CD14-positive monocyte (primary cell): ENCODE measurements at regions not wholly inside any gene's neighbourhood (a gene's known extent, or its start where the extent isn't known, plus 50 kb on each side); places are given as distances from the start of the nearest gene placed in this dataset.

Source experiments
- DNase-seq, 3 donors: peaks; one replicate each; pipeline ENCODE4 v3.0.0-alpha.2; 2011 to 2022
- H2AFZ ChIP-seq: 2 replicates; pipeline ENCODE4 v1.6.0; 2012; ENCODE audit warnings: mild to moderate bottlenecking, low read depth, low read length, inconsistent platforms; ENCODE audit not compliant: insufficient read depth, poor library complexity, severe bottlenecking
- H3K27ac ChIP-seq, 2 donors: 1 replicate in 1 of 2; 2 replicates in 1 of 2; pipeline ENCODE4 v1.5.1; 2012 to 2013; ENCODE audit warnings: low read length in 2 of 2, control low read depth in 1 of 2, inconsistent platforms in 1 of 2, low read depth in 1 of 2, mild to moderate bottlenecking in 1 of 2
- H3K27me3 ChIP-seq, 2 donors: one replicate each; pipeline versions ENCODE4 v1.6.0 to v1.6.1; 2011 to 2013; ENCODE audit warnings: low read length in 2 of 2; ENCODE audit not compliant: control insufficient read depth in 2 of 2, insufficient read depth in 2 of 2
- H3K36me3 ChIP-seq, 2 donors: replicated peaks in 1 of 2; 1 replicate in 1 of 2; 2 replicates in 1 of 2; pipeline versions ENCODE4 v1.5.1 to v1.6.1; 2012 to 2013; ENCODE audit warnings: low read length in 2 of 2, control low read depth in 1 of 2, inconsistent platforms in 1 of 2, mild to moderate bottlenecking in 1 of 2; ENCODE audit not compliant: insufficient read depth in 2 of 2, control insufficient read depth in 1 of 2
- H3K4me1 ChIP-seq, 2 donors: 1 replicate in 1 of 2; 2 replicates in 1 of 2; pipeline versions ENCODE4 v1.5.1 to v1.6.1; 2012 to 2013; ENCODE audit warnings: low read length in 2 of 2, control low read depth in 1 of 2, inconsistent platforms in 1 of 2, mild to moderate bottlenecking in 1 of 2, moderate library complexity in 1 of 2; ENCODE audit not compliant: insufficient read depth in 2 of 2, control insufficient read depth in 1 of 2
- H3K4me2 ChIP-seq: replicated peaks from 2 replicates; pipeline ENCODE3; 2012; ENCODE audit warnings: low read length, moderate library complexity, mild to moderate bottlenecking; ENCODE audit not compliant: poor library complexity, severe bottlenecking; ENCODE audit errors: extremely low read depth
- H3K4me3 ChIP-seq, 3 experiments: fragments of 200-600 bp in 1 of 3; sonication (generic) in 1 of 3; replicated peaks in 1 of 3; 1 replicate in 2 of 3; 2 replicates in 1 of 3; pipeline ENCODE4 v1.5.1; 2011 to 2013; ENCODE audit warnings: low read length in 3 of 3, mild to moderate bottlenecking in 3 of 3, control low read depth in 2 of 3, low read depth in 2 of 3, inconsistent platforms in 1 of 3, moderate library complexity in 1 of 3
- H3K79me2 ChIP-seq: 2 replicates; pipeline ENCODE4 v1.6.0; 2012; ENCODE audit warnings: mild to moderate bottlenecking, control low read depth, inconsistent platforms, low read length, moderate library complexity; ENCODE audit not compliant: insufficient read depth
- H3K9ac ChIP-seq: 2 replicates; pipeline ENCODE4 v1.6.0; 2017; ENCODE audit warnings: low read length, mild to moderate bottlenecking; ENCODE audit not compliant: insufficient read depth, poor library complexity, severe bottlenecking
- H3K9me3 ChIP-seq, 2 donors: replicated peaks in 1 of 2; 1 replicate in 1 of 2; 2 replicates in 1 of 2; pipeline versions ENCODE4 v1.5.1 to v1.6.1; 2012 to 2013; ENCODE audit warnings: low read length in 2 of 2, control low read depth in 1 of 2; ENCODE audit not compliant: control insufficient read depth in 1 of 2, insufficient read depth in 1 of 2
- H4K20me1 ChIP-seq: 2 replicates; pipeline ENCODE4 v1.6.0; 2012; ENCODE audit warnings: mild to moderate bottlenecking, low read length, control low read depth, moderate library complexity; ENCODE audit not compliant: insufficient read depth
- H3K27ac Mint-ChIP-seq, 7 donors: one replicate each; pipeline ENCODE4 v1.8.0; 2020; ENCODE audit warnings: mild to moderate bottlenecking in 7 of 7, mixed read lengths in 7 of 7, moderate library complexity in 6 of 7, inconsistent platforms in 2 of 7
- H3K27me3 Mint-ChIP-seq, 3 donors: one replicate each; pipeline ENCODE4 v1.8.0; 2021 to 2022; ENCODE audit warnings: low read depth in 3 of 3, mild to moderate bottlenecking in 3 of 3, mixed read lengths in 3 of 3, moderate library complexity in 3 of 3, inconsistent platforms in 1 of 3
- H3K36me3 Mint-ChIP-seq, 2 donors: one replicate each; pipeline ENCODE4 v1.8.0; 2020; ENCODE audit warnings: mixed read lengths in 2 of 2, inconsistent platforms in 1 of 2, mild to moderate bottlenecking in 1 of 2
- H3K4me1 Mint-ChIP-seq: one replicate; pipeline ENCODE4 v1.8.0; 2020; ENCODE audit warnings: mild to moderate bottlenecking, mixed read lengths
- H3K4me3 Mint-ChIP-seq, 2 donors: one replicate each; pipeline ENCODE4 v1.8.0; 2020; ENCODE audit warnings: mild to moderate bottlenecking in 2 of 2, mixed read lengths in 2 of 2, moderate library complexity in 1 of 2
- H3K9me3 Mint-ChIP-seq, 7 donors: one replicate each; pipeline ENCODE4 v1.8.0; 2020 to 2022; ENCODE audit warnings: mixed read lengths in 7 of 7, mild to moderate bottlenecking in 6 of 7, moderate library complexity in 6 of 7, inconsistent platforms in 2 of 7
- CTCF ChIP-seq: fragments of 200-600 bp; IDR thresholded peaks from one replicate; pipeline ENCODE4 v1.8.0; 2022; ENCODE audit warnings: antibody characterized with exemption, mild to moderate bottlenecking
- WGBS: methylation state at CpG from one replicate; pipeline ENCODE4 v1.1.5; 2013; ENCODE audit warnings: missing lambda C conversion rate; ENCODE audit not compliant: insufficient coverage; 5-methylcytosine and 5-hydroxymethylcytosine counted together
- intact Hi-C, 2 donors: fragments of 100-400 bp; cut with micrococcal nuclease; formaldehyde crosslinking; loops; one replicate each; pipeline versions ENCODE4 v1.15.0 to v1.15.1; 2023

DNA sequence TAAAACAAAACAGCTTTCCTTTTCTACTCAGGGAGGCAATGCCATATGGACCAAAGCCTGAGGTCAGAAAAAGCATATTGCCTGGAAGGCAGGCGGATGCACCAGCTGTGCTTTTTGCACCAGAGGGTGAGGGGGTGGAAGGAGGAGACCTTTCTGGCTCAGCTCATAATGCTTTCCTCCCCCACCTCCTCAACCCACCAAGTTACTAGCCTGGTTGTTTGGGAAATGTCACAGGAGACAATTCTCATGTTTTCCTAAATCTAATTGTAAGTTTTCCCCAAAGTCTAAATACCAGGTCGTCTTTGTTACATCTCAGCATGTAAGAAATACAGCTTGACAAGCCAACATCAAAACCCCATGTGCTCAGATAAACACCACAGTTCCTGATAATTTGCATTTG, 72.6 kb upstream of the DMRTA1 start:
- H3K27me3 ChIP-seq: no peaks in the 10 kb centered on the region
- intact Hi-C loops: no loop called here
- Mint-ChIP-seq H3K4me1 (no peaks in the 10 kb centered on the region), H3K27ac (no peak overlapping the region), H3K27me3 (peaks cover 0 to 3% (median 0%) of the 10 kb centered on the region in 3 donors), H3K36me3 (no peaks in the 10 kb centered on the region), H3K4me3 (no peak overlapping the region), H3K9me3 (peaks cover 0 to 3% (median 0%) of the 10 kb centered on the region in 7 donors)
- H3K4me2 ChIP-seq: no peak overlapping the region
- TF ChIP-seq CTCF: no peak
- H3K4me1 ChIP-seq: no peaks in the 10 kb centered on the region
- WGBS: no CpG with 5 or more reads among the region's 2 CpGs
- no peaks in the 10 kb centered on the region for H4K20me1 ChIP-seq
- no peak overlapping the region for H3K9ac ChIP-seq
- no peaks in the 10 kb centered on the region for H3K36me3 ChIP-seq
- no peaks in the 10 kb centered on the region for H3K9me3 ChIP-seq
- H3K27ac ChIP-seq: no peak overlapping the region
- DNase-seq: no peak
- no peaks in the 10 kb centered on the region for H3K79me2 ChIP-seq
- H2AFZ ChIP-seq: no peak overlapping the region
- H3K4me3 ChIP-seq: no peak overlapping the region

GRCh38 chr9:22379272-22379671, 67.4 kb upstream of the DMRTA1 start:
- Histone ChIP-seq H3K4me1 (no peaks in the 10 kb centered on the region), H4K20me1 (no peaks in the 10 kb centered on the region), H3K9ac (no peak overlapping the region), H3K9me3 (no peaks in the 10 kb centered on the region), H3K4me2 (no peak overlapping the region), H3K27me3 (no peaks in the 10 kb centered on the region), H3K27ac (no peak overlapping the region), H3K36me3 (no peaks in the 10 kb centered on the region), H3K79me2 (no peaks in the 10 kb centered on the region), H2AFZ (no peak overlapping the region), H3K4me3 (no peak overlapping the region)
- Mint-ChIP-seq H3K4me1 (no peaks in the 10 kb centered on the region), H3K27me3 (no peaks in the 10 kb centered on the region), H3K9me3 (peaks cover 0 to 2% (median 1%) of the 10 kb centered on the region in 7 donors), H3K4me3 (no peak overlapping the region), H3K27ac (no peak overlapping the region), H3K36me3 (no peaks in the 10 kb centered on the region)
- intact Hi-C loops: no loop called here
- DNase-seq: no peak
- TF ChIP-seq CTCF: no peak
- WGBS: 76% methylated on average over 4 of the region's 5 CpGs
